Kidney epithelial cell (primary cell): ENCODE measurements at regions not wholly inside any gene's neighbourhood (a gene's known extent, or its start where the extent isn't known, plus 50 kb on each side); places are given as distances from the start of the nearest gene placed in this dataset.

ENCODE experiments used
- DNase-seq: peaks from one replicate; pipeline ENCODE4 v3.0.0-alpha.2; 2010; ENCODE audit warnings: low read depth
- H3K27me3 ChIP-seq: 2 replicates; pipeline ENCODE4 v1.6.0; 2011; ENCODE audit warnings: low read length; ENCODE audit not compliant: control insufficient read depth, insufficient read depth
- H3K36me3 ChIP-seq: 2 replicates; pipeline ENCODE4 v1.5.1; 2011; ENCODE audit warnings: low read length; ENCODE audit not compliant: control insufficient read depth, insufficient read depth
- H3K4me3 ChIP-seq: 2 replicates; pipeline ENCODE4 v1.5.1; 2011; ENCODE audit warnings: low read depth, mild to moderate bottlenecking, control low read depth, low read length
- TF ChIP-seq, protein P1 (sequence below): IDR thresholded peaks from 2 replicates; pipeline ENCODE4 v1.5.1; 2011; ENCODE audit warnings: mild to moderate bottlenecking, moderate library complexity, low read length, control low read depth, inconsistent platforms; ENCODE audit not compliant: insufficient read depth, poor library complexity, severe bottlenecking

GRCh38 chr21:32143241-32143939 lies 135.5 kb downstream of the MIS18A start:
- Histone ChIP-seq H3K36me3 (no peaks in the 10 kb centered on the region), H3K4me3 (no peak overlapping the region), H3K27me3 (no peaks in the 10 kb centered on the region)
- DNase-seq, result no peak
- TF ChIP-seq, protein P1, sequence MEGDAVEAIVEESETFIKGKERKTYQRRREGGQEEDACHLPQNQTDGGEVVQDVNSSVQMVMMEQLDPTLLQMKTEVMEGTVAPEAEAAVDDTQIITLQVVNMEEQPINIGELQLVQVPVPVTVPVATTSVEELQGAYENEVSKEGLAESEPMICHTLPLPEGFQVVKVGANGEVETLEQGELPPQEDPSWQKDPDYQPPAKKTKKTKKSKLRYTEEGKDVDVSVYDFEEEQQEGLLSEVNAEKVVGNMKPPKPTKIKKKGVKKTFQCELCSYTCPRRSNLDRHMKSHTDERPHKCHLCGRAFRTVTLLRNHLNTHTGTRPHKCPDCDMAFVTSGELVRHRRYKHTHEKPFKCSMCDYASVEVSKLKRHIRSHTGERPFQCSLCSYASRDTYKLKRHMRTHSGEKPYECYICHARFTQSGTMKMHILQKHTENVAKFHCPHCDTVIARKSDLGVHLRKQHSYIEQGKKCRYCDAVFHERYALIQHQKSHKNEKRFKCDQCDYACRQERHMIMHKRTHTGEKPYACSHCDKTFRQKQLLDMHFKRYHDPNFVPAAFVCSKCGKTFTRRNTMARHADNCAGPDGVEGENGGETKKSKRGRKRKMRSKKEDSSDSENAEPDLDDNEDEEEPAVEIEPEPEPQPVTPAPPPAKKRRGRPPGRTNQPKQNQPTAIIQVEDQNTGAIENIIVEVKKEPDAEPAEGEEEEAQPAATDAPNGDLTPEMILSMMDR, result no peak

GRCh38 chr21:32141318-32141633 lies 137.6 kb downstream of the MIS18A start:
- Histone ChIP-seq H3K27me3 (no peaks in the 10 kb centered on the region), H3K4me3 (no peak overlapping the region), H3K36me3 (no peaks in the 10 kb centered on the region)
- DNase-seq, result no peak
- TF ChIP-seq, protein P1, result no peak

DNA sequence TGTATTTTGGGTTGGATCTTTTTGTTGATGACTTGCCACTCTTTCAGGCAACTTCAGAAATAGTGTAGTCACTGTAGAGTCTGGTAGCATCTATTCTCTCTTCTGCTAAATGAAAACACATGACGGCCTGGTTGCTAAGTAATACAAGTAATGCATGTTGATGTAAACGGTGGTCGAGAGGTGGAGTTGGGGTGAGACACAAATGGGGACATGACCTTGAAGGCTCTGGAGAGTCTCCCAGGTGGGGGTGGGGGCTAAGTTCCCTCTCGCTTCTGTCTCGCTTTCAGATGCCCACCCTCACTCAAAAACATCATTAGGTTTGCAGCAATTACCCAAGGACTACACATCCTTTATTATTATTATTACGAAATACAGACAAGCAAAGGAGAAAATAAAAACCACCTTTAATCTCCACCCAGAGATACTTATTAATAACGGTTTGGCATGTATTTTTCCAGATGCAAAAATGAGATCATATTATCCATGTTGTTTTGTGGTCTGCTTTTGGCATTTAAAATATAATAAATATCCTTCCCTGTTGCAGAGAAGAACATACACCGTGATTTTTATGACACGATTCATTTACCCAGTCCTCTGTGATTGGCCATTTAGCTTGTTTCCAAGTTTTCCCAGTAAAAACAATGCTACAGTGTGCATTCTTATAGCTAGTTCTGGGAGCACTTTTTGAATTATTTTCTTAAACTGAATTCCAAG lies 138.1 kb downstream of the MIS18A start:
- DNase-seq, result no peak
- H3K36me3 ChIP-seq, result no peaks in the 10 kb centered on the region
- H3K4me3 ChIP-seq, result no peak overlapping the region
- H3K27me3 ChIP-seq, result no peaks in the 10 kb centered on the region
- TF ChIP-seq, protein P1, result no peak

- TF ChIP-seq, protein P1, result no peak
- DNase-seq, result no peak
- Histone ChIP-seq H3K27me3 (no peaks in the 10 kb centered on the region), H3K36me3 (no peaks in the 10 kb centered on the region), H3K4me3 (no peak overlapping the region)
These were observed 138.7 kb downstream of the MIS18A start for GRCh38 chr21:32140151-32140550.

- Histone ChIP-seq H3K4me3 (no peak overlapping the region), H3K36me3 (no peaks in the 10 kb centered on the region), H3K27me3 (no peaks in the 10 kb centered on the region)
- TF ChIP-seq, protein P1, result no peak
- DNase-seq, result no peak
These were observed 140.2 kb downstream of the MIS18A start for GRCh38 chr21:32138658-32139057.
